ENCODE measurements at regions not wholly inside any gene's neighbourhood (a gene's known extent, or its start where the extent isn't known, plus 50 kb on each side); places are given as distances from the start of the nearest gene placed in this dataset.

DNA sequence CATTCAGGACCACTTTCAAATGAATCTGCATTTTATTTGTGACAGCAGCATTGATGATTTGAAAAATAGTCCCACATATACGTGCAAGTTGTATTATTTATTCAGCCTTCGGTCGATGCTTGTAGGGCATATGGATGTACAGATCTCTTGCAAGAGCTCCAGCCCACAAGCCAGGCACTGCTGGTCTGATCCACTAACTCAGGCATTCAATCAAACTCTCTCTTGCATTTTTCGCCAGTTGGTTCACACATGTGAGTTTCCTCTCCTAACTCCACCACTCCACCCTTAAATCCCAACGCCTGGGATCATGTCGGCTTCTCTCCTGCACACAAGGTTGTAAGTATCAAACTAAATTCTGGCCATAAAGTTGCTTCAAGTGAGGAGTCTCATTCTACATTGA is 318.7 kb downstream of the CYP26B1 start (continued):
- TF ChIP-seq MLXIP (CRISPR knock-in tag; IDR thresholded peaks at IDR 0.05; ENCODE audit: borderline replicate concordance), result no peak

DNA sequence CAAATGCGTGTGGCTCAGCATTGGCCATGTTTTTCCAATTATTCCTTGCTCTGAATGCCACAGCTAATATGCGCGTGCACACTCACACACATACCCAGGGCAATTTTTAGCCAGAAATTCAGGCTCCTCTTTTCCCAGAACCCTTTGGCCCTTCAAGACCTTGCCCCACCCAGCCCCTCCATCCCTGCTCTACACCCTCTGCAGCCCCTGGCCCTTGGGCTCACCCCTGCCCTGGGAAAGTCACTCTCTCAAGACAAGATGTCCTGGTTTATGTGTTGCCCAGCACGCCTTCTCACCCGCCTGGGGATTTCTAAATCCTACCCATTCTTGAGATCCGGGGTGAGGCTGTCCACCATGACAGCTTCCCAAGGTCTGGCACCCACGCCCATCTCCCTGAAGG is 319.7 kb downstream of the CYP26B1 start:
- Histone ChIP-seq H2AFZ (ENCODE audit: low read length) (no peak overlapping the region), H3K4me1 (ENCODE audit: insufficient read depth, low read length) (no peaks in the 10 kb centered on the region), H4K20me1 (ENCODE audit: insufficient read depth, low read length) (no peaks in the 10 kb centered on the region), H3K9me3 (ENCODE audit: low read length) (no peaks in the 10 kb centered on the region), H3K27ac (ENCODE audit: extremely low read length, insufficient read depth, low read length) (no peak overlapping the region), H3K9ac (ENCODE audit: insufficient read depth, low read depth, low read length) (no peak overlapping the region), H3K4me2 (ENCODE audit: low read depth, low read length) (no peak overlapping the region), H3K27me3 (ENCODE audit: control insufficient read depth in 1 of 2, insufficient read depth in 2 of 2, low read length in 2 of 2) (peaks cover 3 to 41% of the 10 kb centered on the region in 2 experiments; a peak in 4 of 5 replicates), H3K36me3 (replicated peaks in 1 of 2; ENCODE audit: control insufficient read depth in 1 of 2, insufficient read depth in 2 of 2, low read length in 2 of 2) (no peaks in the 10 kb centered on the region), H3K79me2 (ENCODE audit: insufficient read depth, low read length) (no peaks in the 10 kb centered on the region), H3K4me3 (replicated peaks in 1 of 3; ENCODE audit: insufficient read depth in 1 of 3, low read depth in 2 of 3, low read length in 3 of 3) (no peak overlapping the region)
- ATAC-seq (no peak), DNase-seq (ENCODE audit: low spot score) (no peak), FAIRE-seq (no peak)
- WGBS (ENCODE audit: low lambda C conversion rate), result 37% methylated on average over 7 of the region's 7 CpGs
- ChIA-PET POLR2A (no interaction called here), CTCF (ENCODE audit: low intra/inter-chr PET ratio, low total read pairs) (no interaction called here)
- no TSS peak for BruUV-seq (replicated peaks)
- in situ Hi-C loops (cut with HindIII; ENCODE audit: extremely low pct_ligation_motif_present, low pct_unique_long_range_greater_than_20kb) (no loop called here), intact Hi-C loops (cut with micrococcal nuclease; ENCODE audit: unreplicated experiment) (no loop called here)
- no peak for TF ChIP-seq NFATC3 (CRISPR knock-in tag; IDR thresholded peaks at IDR 0.05)
- TF ChIP-seq ZNF512 (CRISPR knock-in tag; IDR thresholded peaks at IDR 0.05), result no peak
- no peak for TF ChIP-seq ZSCAN30 (CRISPR knock-in tag; IDR thresholded peaks at IDR 0.05)
- TF ChIP-seq DNMT3B (CRISPR knock-in tag; conservative IDR thresholded peaks at IDR 0.05), result no peak
- no peak for TF ChIP-seq SCMH1 (CRISPR knock-in tag; IDR thresholded peaks at IDR 0.05; ENCODE audit: borderline replicate concordance)
- no peak for TF ChIP-seq WIZ (CRISPR knock-in tag; IDR thresholded peaks at IDR 0.05)
- TF ChIP-seq, protein P1, sequence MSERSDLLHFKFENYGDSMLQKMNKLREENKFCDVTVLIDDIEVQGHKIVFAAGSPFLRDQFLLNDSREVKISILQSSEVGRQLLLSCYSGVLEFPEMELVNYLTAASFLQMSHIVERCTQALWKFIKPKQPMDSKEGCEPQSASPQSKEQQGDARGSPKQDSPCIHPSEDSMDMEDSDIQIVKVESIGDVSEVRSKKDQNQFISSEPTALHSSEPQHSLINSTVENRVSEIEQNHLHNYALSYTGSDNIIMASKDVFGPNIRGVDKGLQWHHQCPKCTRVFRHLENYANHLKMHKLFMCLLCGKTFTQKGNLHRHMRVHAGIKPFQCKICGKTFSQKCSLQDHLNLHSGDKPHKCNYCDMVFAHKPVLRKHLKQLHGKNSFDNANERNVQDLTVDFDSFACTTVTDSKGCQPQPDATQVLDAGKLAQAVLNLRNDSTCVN (CRISPR knock-in tag; IDR thresholded peaks at IDR 0.05; ENCODE audit: borderline replicate concordance), result no peak
- no peak for TF ChIP-seq NONO (IDR thresholded peaks at IDR 0.05)
- no peak for TF ChIP-seq NONO (CRISPR knock-in tag; conservative IDR thresholded peaks at IDR 0.05)
- no peak for TF ChIP-seq RFX5 (IDR thresholded peaks at IDR 0.05; ENCODE audit: low read depth, low read length)
- no peak for TF ChIP-seq CC2D1A (CRISPR knock-in tag; IDR thresholded peaks at IDR 0.05)
- TF ChIP-seq, protein P2, sequence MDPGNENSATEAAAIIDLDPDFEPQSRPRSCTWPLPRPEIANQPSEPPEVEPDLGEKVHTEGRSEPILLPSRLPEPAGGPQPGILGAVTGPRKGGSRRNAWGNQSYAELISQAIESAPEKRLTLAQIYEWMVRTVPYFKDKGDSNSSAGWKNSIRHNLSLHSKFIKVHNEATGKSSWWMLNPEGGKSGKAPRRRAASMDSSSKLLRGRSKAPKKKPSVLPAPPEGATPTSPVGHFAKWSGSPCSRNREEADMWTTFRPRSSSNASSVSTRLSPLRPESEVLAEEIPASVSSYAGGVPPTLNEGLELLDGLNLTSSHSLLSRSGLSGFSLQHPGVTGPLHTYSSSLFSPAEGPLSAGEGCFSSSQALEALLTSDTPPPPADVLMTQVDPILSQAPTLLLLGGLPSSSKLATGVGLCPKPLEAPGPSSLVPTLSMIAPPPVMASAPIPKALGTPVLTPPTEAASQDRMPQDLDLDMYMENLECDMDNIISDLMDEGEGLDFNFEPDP (CRISPR knock-in tag; conservative IDR thresholded peaks at IDR 0.05), result no peak
- no peak for TF ChIP-seq FOXA1 (IDR thresholded peaks at IDR 0.05)
- TF ChIP-seq FOXA1 (CRISPR knock-in tag; IDR thresholded peaks at IDR 0.05), result no peak
- TF ChIP-seq XBP1 (CRISPR knock-in tag; IDR thresholded peaks at IDR 0.05), result no peak
- no peak for TF ChIP-seq CCDC6 (CRISPR knock-in tag; IDR thresholded peaks at IDR 0.05)
- no peak for TF ChIP-seq EEA1 (CRISPR knock-in tag; IDR thresholded peaks at IDR 0.05; ENCODE audit: borderline replicate concordance)
- no peak for TF ChIP-seq ZSCAN21 (CRISPR knock-in tag; IDR thresholded peaks at IDR 0.05; ENCODE audit: borderline replicate concordance)
- no peak for TF ChIP-seq PHF20 (CRISPR knock-in tag; IDR thresholded peaks at IDR 0.05)

All from HepG2 (cell line).